Upper lobe of left lung (tissue), 6 donors: ENCODE measurements at regions not wholly inside any gene's neighbourhood (a gene's known extent, or its start where the extent isn't known, plus 50 kb on each side); places are given as distances from the start of the nearest gene placed in this dataset.

Experiments used
- ATAC-seq, 2 donors: fragments of 200-7000 bp; cut with Tn5 transposase; one replicate each; pipeline ENCODE4 v1.9.1; 2022; ENCODE audit warnings: mild to moderate bottlenecking in 2 of 2, moderate library complexity in 2 of 2; ENCODE audit not compliant: low FRiP score in 2 of 2
- DNase-seq, 2 donors: peaks; one replicate each; pipeline ENCODE4 v3.0.0-alpha.2; 2019 to 2020
- H3K27ac ChIP-seq, 4 donors: fragments of 200-600 bp; sonication (generic); one replicate each; pipeline ENCODE4 v1.5.1; 2016 to 2019
- H3K27me3 ChIP-seq, 4 donors: fragments of 200-600 bp; sonication (generic); one replicate each; pipeline ENCODE4 v1.5.1; 2017 to 2019
- H3K36me3 ChIP-seq, 4 donors: fragments of 200-600 bp; sonication (generic); one replicate each; pipeline ENCODE4 v1.5.1; 2016 to 2019
- H3K4me1 ChIP-seq, 4 donors: fragments of 200-600 bp; sonication (generic); one replicate each; pipeline ENCODE4 v1.5.1; 2018 to 2019
- H3K4me3 ChIP-seq, 4 donors: fragments of 200-600 bp; sonication (generic); one replicate each; pipeline ENCODE4 v1.5.1; 2017 to 2019; ENCODE audit warnings: mild to moderate bottlenecking in 2 of 4, moderate library complexity in 1 of 4
- H3K9me3 ChIP-seq, 4 donors: fragments of 200-600 bp; sonication (generic); one replicate each; pipeline ENCODE4 v1.5.1; 2018 to 2019
- CTCF ChIP-seq, 6 experiments: fragments of 450-650 bp in 4 of 6; fragments of 200-600 bp in 2 of 6; sonication (generic) in 2 of 6; IDR thresholded peaks; one replicate each; pipeline ENCODE4 v1.5.1; 2016 to 2019; ENCODE audit warnings: antibody characterized with exemption in 6 of 6
- EP300 ChIP-seq, 4 donors: sonication (generic); formaldehyde crosslinking; IDR thresholded peaks; one replicate each; pipeline ENCODE4 v1.5.1; 2017; ENCODE audit warnings: antibody characterized with exemption in 4 of 4, control low read depth in 2 of 4
- POLR2A ChIP-seq, 4 donors: fragments of 450-650 bp; IDR thresholded peaks; one replicate each; pipeline ENCODE4 v1.5.1; 2016 to 2017; ENCODE audit warnings: antibody characterized with exemption in 4 of 4, mild to moderate bottlenecking in 2 of 4
- POLR2AphosphoS5 ChIP-seq, 2 donors: sonication (generic); formaldehyde crosslinking; IDR thresholded peaks; one replicate each; pipeline ENCODE4 v1.5.1; 2017; ENCODE audit warnings: antibody characterized with exemption in 2 of 2
- WGBS, 2 donors: methylation state at CpG; one replicate each; pipeline ENCODE4 v1.1.5; 2017 to 2018; 5-methylcytosine and 5-hydroxymethylcytosine counted together
- donor health status: DM: no; HTN: no; CAD: no; lungs with moderate emphysema.
- donor health status: DM: no; HTN: yes; CAD: no; lungs with severe emphysema.

DNA sequence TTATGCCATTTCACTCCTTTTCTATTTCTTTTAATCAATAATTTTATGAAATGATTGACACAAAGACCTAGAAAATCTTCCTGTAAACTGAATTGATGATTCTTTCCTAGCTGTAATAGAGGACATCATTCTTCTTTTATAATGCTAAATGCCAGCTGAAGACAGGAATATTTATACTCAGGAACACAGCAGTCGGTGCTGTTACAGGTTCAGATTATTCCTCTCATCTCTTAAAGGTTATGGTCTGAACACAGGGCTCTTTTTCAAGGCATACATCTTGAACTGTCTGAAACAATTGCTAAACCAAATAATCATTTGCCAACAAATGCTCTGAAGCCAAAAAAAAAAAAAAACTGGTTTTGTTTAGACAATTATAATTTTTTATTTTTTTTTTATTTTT, 305.0 kb upstream of the MMADHC start:
- H3K36me3 ChIP-seq = no peaks in the 10 kb centered on the region
- H3K4me3 ChIP-seq = no peak overlapping the region
- H3K27me3 ChIP-seq = no peaks in the 10 kb centered on the region
- no peaks in the 10 kb centered on the region for H3K9me3 ChIP-seq
- 69 to 72% methylated on average over 1 of the region's 1 CpG for WGBS, 2 donors
- H3K27ac ChIP-seq = no peak overlapping the region
- H3K4me1 ChIP-seq = no peaks in the 10 kb centered on the region
- TF ChIP-seq CTCF (IDR thresholded peaks at IDR 0.05) (no peak), POLR2A (IDR thresholded peaks at IDR 0.05) (no peak), POLR2AphosphoS5 (IDR thresholded peaks at IDR 0.05) (no peak), EP300 (IDR thresholded peaks at IDR 0.05) (no peak)
- DNase-seq (no peak), ATAC-seq (no peak)

DNA sequence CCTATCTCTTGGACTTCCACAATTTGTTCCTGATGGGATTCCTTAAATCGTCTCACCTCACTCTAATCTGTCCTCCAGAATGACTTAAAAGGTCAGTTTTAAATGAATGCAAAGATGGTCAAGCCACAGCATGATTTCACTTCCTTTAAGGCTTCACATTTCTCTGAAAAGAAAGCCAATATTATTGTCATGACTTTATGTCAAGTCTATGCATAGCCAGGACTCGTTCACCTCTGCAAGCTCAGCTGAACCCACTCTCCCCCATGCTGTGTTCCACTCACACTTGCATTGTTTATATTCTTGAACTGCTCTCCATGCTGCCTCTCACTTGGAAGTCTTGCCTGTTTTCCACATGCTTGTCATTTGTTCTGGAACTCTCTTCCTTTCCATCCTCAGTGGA, 298.4 kb upstream of the MMADHC start:
- DNase-seq = no peak
- no peaks in the 10 kb centered on the region for H3K9me3 ChIP-seq

DNA sequence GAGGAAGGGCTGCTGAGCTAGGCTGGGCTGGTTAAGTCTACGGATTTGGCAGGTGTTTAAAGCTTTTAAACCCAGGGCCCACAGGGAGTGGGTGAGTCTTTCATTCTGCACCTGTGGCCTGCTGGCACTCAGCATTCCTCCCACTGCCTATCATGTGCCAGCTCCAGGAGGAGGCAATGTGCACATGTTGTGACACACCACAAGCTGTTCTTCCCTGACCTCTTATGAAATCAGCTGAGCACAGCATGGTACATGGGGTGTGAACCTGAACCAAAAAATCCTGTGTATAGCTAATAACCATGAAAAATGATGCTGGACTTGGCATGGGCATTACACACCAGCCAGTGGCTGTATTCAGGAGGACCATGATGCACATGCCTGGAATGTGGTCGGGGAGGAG, 297.9 kb upstream of the MMADHC start:
- WGBS, 2 donors = 68 to 80% methylated on average over 2 of the region's 2 CpGs
- no peak for DNase-seq
- Histone ChIP-seq H3K36me3 (no peaks in the 10 kb centered on the region), H3K27me3 (no peaks in the 10 kb centered on the region), H3K9me3 (no peaks in the 10 kb centered on the region), H3K27ac (no peak overlapping the region), H3K4me3 (no peak overlapping the region), H3K4me1 (no peaks in the 10 kb centered on the region)
- no peak for ATAC-seq
- TF ChIP-seq POLR2A (IDR thresholded peaks at IDR 0.05) (no peak), EP300 (IDR thresholded peaks at IDR 0.05) (no peak), POLR2AphosphoS5 (IDR thresholded peaks at IDR 0.05) (no peak), CTCF (IDR thresholded peaks at IDR 0.05) (no peak)

More for the DNA sequence above, 298.4 kb upstream of the MMADHC start:
- TF ChIP-seq POLR2A (IDR thresholded peaks at IDR 0.05) (no peak), POLR2AphosphoS5 (IDR thresholded peaks at IDR 0.05) (no peak), CTCF (IDR thresholded peaks at IDR 0.05) (no peak), EP300 (IDR thresholded peaks at IDR 0.05) (no peak)
- WGBS, 2 donors = 73 to 76% methylated on average over 2 of the region's 2 CpGs
- Histone ChIP-seq H3K27ac (no peak overlapping the region), H3K36me3 (no peaks in the 10 kb centered on the region), H3K27me3 (no peaks in the 10 kb centered on the region), H3K4me3 (no peak overlapping the region), H3K4me1 (no peaks in the 10 kb centered on the region)
- no peak for ATAC-seq

GRCh38 chr2:149884871-149885270, 297.3 kb upstream of the MMADHC start:
- ATAC-seq (no peak), DNase-seq (no peak)
- TF ChIP-seq POLR2AphosphoS5 (IDR thresholded peaks at IDR 0.05) (no peak), EP300 (IDR thresholded peaks at IDR 0.05) (no peak), CTCF (IDR thresholded peaks at IDR 0.05) (no peak), POLR2A (IDR thresholded peaks at IDR 0.05) (no peak)
- Histone ChIP-seq H3K4me3 (no peak overlapping the region), H3K9me3 (no peaks in the 10 kb centered on the region), H3K4me1 (no peaks in the 10 kb centered on the region), H3K36me3 (no peaks in the 10 kb centered on the region), H3K27me3 (no peaks in the 10 kb centered on the region), H3K27ac (no peak overlapping the region)

DNA sequence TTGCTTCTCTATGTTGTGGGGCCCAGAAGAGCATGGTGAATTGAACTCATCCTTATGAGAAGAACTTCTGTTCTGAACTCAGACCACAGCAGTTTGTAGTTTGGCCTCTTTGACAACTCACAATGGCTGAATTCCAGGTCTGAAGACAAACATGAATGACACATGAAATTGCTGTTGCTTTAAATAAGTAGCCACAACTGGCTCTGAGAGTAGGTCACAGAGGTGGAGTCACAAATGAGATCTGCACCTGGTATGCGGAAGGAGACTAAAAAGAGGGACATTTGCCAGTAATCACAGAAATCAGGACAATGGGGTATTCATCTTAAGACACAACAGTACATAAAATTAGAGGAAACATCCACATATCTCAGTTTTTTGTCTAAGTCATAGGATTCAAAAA, 290.3 kb upstream of the MMADHC start:
- no peak for DNase-seq
- Histone ChIP-seq H3K36me3 (no peaks in the 10 kb centered on the region), H3K4me3 (no peak overlapping the region), H3K27ac (no peak overlapping the region), H3K9me3 (no peaks in the 10 kb centered on the region), H3K4me1 (no peaks in the 10 kb centered on the region), H3K27me3 (no peaks in the 10 kb centered on the region)
- TF ChIP-seq CTCF (IDR thresholded peaks at IDR 0.05) (no peak), EP300 (IDR thresholded peaks at IDR 0.05) (no peak), POLR2AphosphoS5 (IDR thresholded peaks at IDR 0.05) (no peak), POLR2A (IDR thresholded peaks at IDR 0.05) (no peak)
- ATAC-seq = no peak
- WGBS, 2 donors = 40 to 61% methylated on average over 1 of the region's 1 CpG
